Activated B cell treated with CpG ODN at 0.5 μM for 24 hours (primary cell): ENCODE measurements at regions not wholly inside any gene's neighbourhood (a gene's known extent, or its start where the extent isn't known, plus 50 kb on each side); places are given as distances from the start of the nearest gene placed in this dataset.

Experiments
- ATAC-seq: fragments of 200-7000 bp; cut with Tn5 transposase; one replicate; pipeline ENCODE4 v1.10.0; 2021; ENCODE audit warnings: low read depth, mild to moderate bottlenecking, moderate library complexity
- CTCF ChIA-PET: fragments of 350-600 bp; sonication (Branson Sonifier 250); formaldehyde crosslinking; loops from one replicate; lab custom pipeline; 2021; ENCODE audit warnings: antibody characterized with exemption; lab: Charles Lee
- POLR2A ChIA-PET: fragments of 350-600 bp; sonication (Branson Sonifier 250); formaldehyde crosslinking; loops from one replicate; lab custom pipeline; 2021; ENCODE audit warnings: antibody characterized with exemption; lab: Charles Lee
- DNase-seq: peaks from one replicate; pipeline ENCODE4 v3.0.0; 2022
- H3K27ac Mint-ChIP-seq: one replicate; pipeline ENCODE4 v1.8.0; 2020; ENCODE audit warnings: mixed read lengths
- H3K27me3 Mint-ChIP-seq: one replicate; pipeline ENCODE4 v1.8.0; 2021; ENCODE audit warnings: mixed read lengths
- H3K36me3 Mint-ChIP-seq: one replicate; pipeline ENCODE4 v1.8.0; 2021; ENCODE audit warnings: low read depth, mixed read lengths
- H3K4me1 Mint-ChIP-seq: one replicate; pipeline ENCODE4 v1.8.0; 2021; ENCODE audit warnings: mixed read lengths
- H3K4me3 Mint-ChIP-seq: one replicate; pipeline ENCODE4 v1.8.0; 2020; ENCODE audit warnings: mild to moderate bottlenecking, mixed read lengths
- H3K9me3 Mint-ChIP-seq: one replicate; pipeline ENCODE4 v1.8.0; 2020; ENCODE audit warnings: mixed read lengths
- intact Hi-C: fragments of 100-400 bp; cut with micrococcal nuclease; formaldehyde crosslinking; loops from one replicate; pipeline ENCODE4 v1.15.1; 2024
- TF ChIP-seq, protein P1 (sequence below): fragments of 200-600 bp; IDR thresholded peaks from one replicate; pipeline ENCODE4 v1.8.0; 2022; ENCODE audit warnings: antibody characterized with exemption, mild to moderate bottlenecking

DNA sequence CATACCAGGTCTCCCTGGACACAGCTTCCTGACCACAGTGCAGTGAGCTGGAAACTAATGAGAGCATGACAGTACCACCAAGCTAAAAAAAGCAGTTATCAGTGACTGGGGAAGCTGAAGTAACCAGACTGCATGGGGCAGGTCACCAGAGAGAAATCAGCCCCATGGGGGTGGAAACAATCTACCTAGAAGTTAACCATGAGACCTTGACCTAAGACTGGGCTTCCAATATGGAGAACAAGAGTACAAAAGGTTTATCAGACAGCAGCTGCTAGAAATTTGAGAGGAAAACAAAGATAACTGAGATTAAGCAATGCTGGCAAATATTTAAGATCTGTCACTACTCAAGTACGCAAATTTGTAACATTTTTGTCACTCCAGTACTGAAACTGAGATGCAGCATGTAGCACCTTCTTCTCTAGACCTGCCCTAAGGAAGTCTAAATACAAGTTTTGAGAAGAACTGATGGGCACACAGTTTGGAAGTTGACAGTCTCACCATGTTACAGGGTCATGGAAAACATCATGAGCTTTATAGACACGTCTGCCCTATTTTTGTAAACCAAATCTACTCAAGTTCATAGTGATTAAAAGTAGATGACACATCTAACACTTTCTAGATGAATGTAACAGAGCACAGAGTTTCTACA lies 2641.8 kb upstream of the PCDH20 start:
- Mint-ChIP-seq H3K4me1 (no peaks in the 10 kb centered on the region), H3K4me3 (no peak overlapping the region), H3K9me3 (peaks cover 6% of the 10 kb centered on the region), H3K36me3 (no peaks in the 10 kb centered on the region), H3K27ac (no peak overlapping the region), H3K27me3 (no peaks in the 10 kb centered on the region)
- DNase-seq (no peak), ATAC-seq (no peak)
- intact Hi-C loops: no loop called here
- CTCF ChIA-PET: no interaction called here
- TF ChIP-seq, protein P1, sequence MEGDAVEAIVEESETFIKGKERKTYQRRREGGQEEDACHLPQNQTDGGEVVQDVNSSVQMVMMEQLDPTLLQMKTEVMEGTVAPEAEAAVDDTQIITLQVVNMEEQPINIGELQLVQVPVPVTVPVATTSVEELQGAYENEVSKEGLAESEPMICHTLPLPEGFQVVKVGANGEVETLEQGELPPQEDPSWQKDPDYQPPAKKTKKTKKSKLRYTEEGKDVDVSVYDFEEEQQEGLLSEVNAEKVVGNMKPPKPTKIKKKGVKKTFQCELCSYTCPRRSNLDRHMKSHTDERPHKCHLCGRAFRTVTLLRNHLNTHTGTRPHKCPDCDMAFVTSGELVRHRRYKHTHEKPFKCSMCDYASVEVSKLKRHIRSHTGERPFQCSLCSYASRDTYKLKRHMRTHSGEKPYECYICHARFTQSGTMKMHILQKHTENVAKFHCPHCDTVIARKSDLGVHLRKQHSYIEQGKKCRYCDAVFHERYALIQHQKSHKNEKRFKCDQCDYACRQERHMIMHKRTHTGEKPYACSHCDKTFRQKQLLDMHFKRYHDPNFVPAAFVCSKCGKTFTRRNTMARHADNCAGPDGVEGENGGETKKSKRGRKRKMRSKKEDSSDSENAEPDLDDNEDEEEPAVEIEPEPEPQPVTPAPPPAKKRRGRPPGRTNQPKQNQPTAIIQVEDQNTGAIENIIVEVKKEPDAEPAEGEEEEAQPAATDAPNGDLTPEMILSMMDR: no peak
- POLR2A ChIA-PET: no interaction called here

DNA sequence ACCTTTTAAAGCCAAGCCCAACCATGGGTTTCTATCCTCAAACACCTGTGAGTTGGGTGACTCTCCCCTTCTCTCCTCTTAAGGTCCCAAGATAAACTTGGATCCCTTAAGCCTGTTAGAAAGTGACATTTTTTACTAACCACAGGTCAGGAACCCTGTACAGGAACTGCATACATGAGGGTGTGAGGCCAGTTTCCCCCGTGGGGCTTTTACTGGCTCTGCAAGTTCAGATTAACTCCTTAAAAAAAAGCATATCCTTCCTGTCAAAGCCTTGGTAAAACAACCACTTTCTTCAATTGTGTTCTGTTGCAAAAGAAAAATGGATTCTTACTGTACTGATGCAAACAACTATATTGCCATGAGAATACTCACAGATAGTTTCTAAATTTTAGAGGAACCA lies 2638.7 kb upstream of the PCDH20 start:
- ATAC-seq: no peak
- H3K9me3 Mint-ChIP-seq: peaks cover 6% of the 10 kb centered on the region
- TF ChIP-seq, protein P1: no peak
- no peaks in the 10 kb centered on the region for H3K4me1 Mint-ChIP-seq
- H3K27ac Mint-ChIP-seq: no peak overlapping the region
- DNase-seq: no peak
- H3K36me3 Mint-ChIP-seq: no peaks in the 10 kb centered on the region
- no peak overlapping the region for H3K4me3 Mint-ChIP-seq
- POLR2A ChIA-PET: no interaction called here
- H3K27me3 Mint-ChIP-seq: no peaks in the 10 kb centered on the region
- intact Hi-C loops: no loop called here
- CTCF ChIA-PET: no interaction called here

DNA sequence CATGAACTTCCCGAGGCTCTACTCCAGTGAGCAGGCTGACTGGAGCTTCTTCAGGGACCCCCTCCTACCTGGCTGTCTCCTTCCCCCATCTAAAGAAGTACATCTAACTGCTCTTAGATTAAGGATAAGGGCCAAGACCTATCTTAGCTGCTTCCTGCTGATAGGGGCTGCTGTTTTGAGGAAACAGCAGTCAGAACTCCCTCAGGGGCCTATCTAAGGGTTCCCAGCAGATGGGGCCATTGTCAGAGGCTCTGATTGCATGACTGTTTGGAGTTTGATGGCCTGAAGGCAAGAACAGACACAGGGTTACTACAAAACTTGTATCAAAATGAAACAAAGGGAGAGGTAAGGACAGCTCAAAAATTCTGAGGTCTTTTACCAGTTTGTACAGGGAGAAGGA lies 2636.9 kb upstream of the PCDH20 start:
- H3K36me3 Mint-ChIP-seq: no peaks in the 10 kb centered on the region
- H3K27ac Mint-ChIP-seq: no peak overlapping the region
- intact Hi-C loops: no loop called here
- TF ChIP-seq, protein P1: no peak
- ChIA-PET CTCF (interaction anchor here (0.6 kb wide), 1 partner anchor 290 kb away, joined by 3 read pairs; no protein-coding TSS in a partner anchor), POLR2A (no interaction called here)
- H3K9me3 Mint-ChIP-seq: peaks cover 4% of the 10 kb centered on the region
- H3K4me1 Mint-ChIP-seq: no peaks in the 10 kb centered on the region
- H3K4me3 Mint-ChIP-seq: no peak overlapping the region
- ATAC-seq (no peak), DNase-seq (no peak)
- H3K27me3 Mint-ChIP-seq: no peaks in the 10 kb centered on the region

DNA sequence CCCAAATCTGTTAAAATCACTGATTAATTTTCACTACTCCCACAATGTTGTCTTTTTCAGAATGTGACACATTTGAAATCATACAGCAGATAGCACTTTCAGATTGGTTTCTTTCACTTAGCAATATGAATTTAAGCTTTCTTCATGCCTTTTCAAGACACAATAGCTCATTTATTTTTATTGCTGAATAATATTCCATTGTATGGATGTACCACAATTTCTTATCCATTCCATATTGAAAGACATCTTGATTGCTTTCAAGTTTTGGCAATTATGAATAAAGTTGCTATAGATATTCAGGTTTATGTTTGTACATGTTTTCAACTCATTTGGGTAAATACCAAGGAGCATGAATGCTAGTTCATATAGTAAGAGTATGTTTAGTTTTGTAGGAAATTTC lies 2635.6 kb upstream of the PCDH20 start:
- Mint-ChIP-seq H3K4me3 (no peak overlapping the region), H3K4me1 (no peaks in the 10 kb centered on the region), H3K27ac (no peak overlapping the region), H3K9me3 (peaks cover 4% of the 10 kb centered on the region), H3K27me3 (no peaks in the 10 kb centered on the region), H3K36me3 (no peaks in the 10 kb centered on the region)
- ChIA-PET CTCF (no interaction called here), POLR2A (no interaction called here)
- intact Hi-C loops: no loop called here
- TF ChIP-seq, protein P1: no peak
- no peak for DNase-seq
- ATAC-seq: no peak

DNA sequence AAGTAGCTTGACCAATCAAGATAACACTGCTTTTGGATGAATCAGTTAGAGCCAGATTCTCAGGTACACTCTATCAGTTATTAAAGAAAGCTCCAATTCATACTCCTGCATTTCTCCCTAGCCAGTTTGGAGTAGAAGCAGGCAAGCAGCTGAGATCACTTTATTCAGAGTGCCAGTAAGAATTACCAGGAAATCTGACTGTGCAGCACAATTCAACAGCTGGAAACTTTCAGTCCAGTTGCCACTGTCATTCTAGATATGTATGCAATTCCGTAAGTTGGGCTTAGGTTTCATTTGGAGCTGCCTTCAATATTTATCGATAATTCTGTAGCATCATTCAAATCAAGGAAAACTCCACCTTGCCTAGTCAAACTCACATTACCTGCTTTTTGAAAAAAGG lies 2625.6 kb upstream of the PCDH20 start:
- CTCF ChIA-PET: no interaction called here
- POLR2A ChIA-PET: no interaction called here
- TF ChIP-seq, protein P1: no peak

More for the DNA sequence above, 2625.6 kb upstream of the PCDH20 start:
- H3K27me3 Mint-ChIP-seq: no peaks in the 10 kb centered on the region
- no peak overlapping the region for H3K4me3 Mint-ChIP-seq
- H3K36me3 Mint-ChIP-seq: no peaks in the 10 kb centered on the region
- no peak for DNase-seq
- intact Hi-C loops: no loop called here
- no peak for ATAC-seq
- H3K4me1 Mint-ChIP-seq: no peaks in the 10 kb centered on the region
- H3K27ac Mint-ChIP-seq: no peak overlapping the region
- no peaks in the 10 kb centered on the region for H3K9me3 Mint-ChIP-seq
